NT2/D1 (cell line): ENCODE measurements at regions not wholly inside any gene's neighbourhood (a gene's known extent, or its start where the extent isn't known, plus 50 kb on each side); places are given as distances from the start of the nearest gene placed in this dataset.
A peak's percentile ranks its signal among the peaks of the same experiment; 100 is the strongest.
"Not testable (repeated sequence)": the region's sequence is repeated elsewhere in the genome, so short reads cannot be mapped to it uniquely, and the experiment has no call there.

Experiments used
- DNase-seq: peaks from one replicate; pipeline ENCODE4 v3.0.0-alpha.2; 2011; ENCODE audit warnings: low read depth, low spot score
- H3K27me3 ChIP-seq: 2 replicates; pipeline ENCODE4 v1.6.0; 2011; ENCODE audit warnings: mild to moderate bottlenecking; ENCODE audit not compliant: insufficient read length, insufficient read depth
- H3K36me3 ChIP-seq: 2 replicates; pipeline ENCODE4 v1.6.1; 2011; ENCODE audit warnings: mild to moderate bottlenecking, low read length, mixed read lengths; ENCODE audit not compliant: insufficient read depth, insufficient read length
- H3K4me1 ChIP-seq: 2 replicates; pipeline ENCODE4 v1.5.1; 2011; ENCODE audit not compliant: insufficient read depth, insufficient read length
- H3K4me3 ChIP-seq: 2 replicates; pipeline ENCODE4 v1.5.1; 2011; ENCODE audit warnings: low read depth; ENCODE audit not compliant: insufficient read length
- H3K9ac ChIP-seq: 2 replicates; pipeline ENCODE4 v1.6.0; 2011; ENCODE audit warnings: low read depth; ENCODE audit not compliant: insufficient read length
- H3K9me3 ChIP-seq: 2 replicates; pipeline ENCODE4 v1.5.1; 2011; ENCODE audit warnings: mild to moderate bottlenecking, low read length; ENCODE audit not compliant: insufficient read depth
- SUZ12 ChIP-seq: IDR thresholded peaks from 2 replicates; pipeline ENCODE4 v1.6.1; 2011; ENCODE audit not compliant: insufficient read length, insufficient read depth; ENCODE audit errors: extremely low read depth
- YY1 ChIP-seq: IDR thresholded peaks from 2 replicates; pipeline ENCODE4 v1.6.1; 2011; ENCODE audit not compliant: insufficient read length, insufficient read depth
- ZNF274 ChIP-seq: IDR thresholded peaks from 2 replicates; pipeline ENCODE4 v1.6.1; 2011; ENCODE audit warnings: mild to moderate bottlenecking, low read depth, low read length

DNA sequence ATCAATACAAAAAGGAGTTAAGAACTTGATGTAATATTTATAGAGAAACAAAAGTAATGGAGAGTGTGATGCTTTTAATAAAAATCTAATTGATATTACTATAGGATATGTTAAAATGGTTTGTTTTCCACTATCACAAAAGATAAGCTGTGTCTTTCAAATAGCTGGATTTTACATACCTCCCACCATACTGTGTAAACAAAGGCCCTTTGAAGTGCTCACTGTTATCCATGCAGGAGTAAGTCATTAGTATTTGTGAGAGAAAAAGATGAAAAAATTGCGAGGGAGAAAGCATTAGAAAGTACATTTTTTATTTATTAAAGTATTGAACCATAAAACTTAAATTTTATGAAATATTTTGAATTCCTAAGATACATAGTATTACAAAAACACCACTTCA is 733.0 kb downstream of the GRIK2 start:
- no peak for DNase-seq
- TF ChIP-seq YY1: no peak
- no peak for TF ChIP-seq SUZ12
- TF ChIP-seq ZNF274: no peak
- H3K36me3 ChIP-seq: no peaks in the 10 kb centered on the region
- no peaks in the 10 kb centered on the region for H3K27me3 ChIP-seq
- H3K4me1 ChIP-seq: no peaks in the 10 kb centered on the region
- no peak overlapping the region for H3K9ac ChIP-seq
- no peak overlapping the region for H3K4me3 ChIP-seq
- no peaks in the 10 kb centered on the region for H3K9me3 ChIP-seq

DNA sequence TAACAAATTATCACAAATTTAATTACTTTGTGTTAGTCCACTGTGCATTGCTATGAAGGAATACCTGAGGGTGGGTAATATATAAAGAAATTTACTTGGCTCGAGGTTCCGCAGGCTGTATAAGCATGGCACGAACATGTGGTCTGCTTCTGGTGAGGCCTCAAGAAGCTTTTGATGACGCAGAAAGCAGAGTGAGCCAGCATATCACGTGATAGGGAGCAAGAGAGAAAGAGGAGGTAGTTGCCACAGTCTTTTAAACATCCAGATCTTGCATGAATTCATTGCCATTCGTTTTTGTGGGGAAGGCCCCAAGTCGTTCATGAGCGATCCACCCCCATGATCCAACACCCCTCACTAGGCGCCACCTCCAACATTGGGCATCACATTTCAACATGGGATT is 733.7 kb downstream of the GRIK2 start:
- no peak overlapping the region for H3K9ac ChIP-seq
- H3K36me3 ChIP-seq: no peaks in the 10 kb centered on the region
- H3K9me3 ChIP-seq: no peaks in the 10 kb centered on the region
- TF ChIP-seq SUZ12: no peak
- no peak for TF ChIP-seq ZNF274
- TF ChIP-seq YY1: no peak
- no peak overlapping the region for H3K4me3 ChIP-seq
- H3K27me3 ChIP-seq: no peaks in the 10 kb centered on the region
- H3K4me1 ChIP-seq: no peaks in the 10 kb centered on the region
- DNase-seq: no peak

DNA sequence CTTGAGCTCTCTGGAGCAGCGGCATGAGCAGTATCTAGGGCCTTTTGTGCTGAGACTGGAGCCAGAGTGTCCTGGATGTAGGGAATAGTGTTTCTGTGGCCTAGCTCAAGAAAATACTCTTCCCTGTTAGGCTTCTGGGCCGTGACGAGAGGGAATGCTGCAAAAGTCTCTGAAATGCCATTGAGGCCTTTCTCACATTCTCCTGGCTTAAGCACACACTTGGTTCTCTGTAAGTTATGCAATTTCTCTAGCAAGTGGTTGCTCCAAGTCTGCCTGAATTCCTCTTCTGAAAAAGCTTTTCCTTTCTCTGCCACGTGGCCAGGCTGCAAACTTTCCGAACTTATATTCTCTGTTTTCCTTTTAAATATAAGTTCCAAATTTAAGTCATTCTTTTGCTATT is 744.4 kb downstream of the GRIK2 start:
- DNase-seq: no peak
- peaks cover 8% of the 10 kb centered on the region; the same call in 1 of the 2 replicates for H3K9me3 ChIP-seq
- TF ChIP-seq SUZ12 (no peak), ZNF274 (no peak), YY1 (no peak)
- H3K9ac ChIP-seq: no peak overlapping the region
- no peaks in the 10 kb centered on the region for H3K36me3 ChIP-seq
- no peaks in the 10 kb centered on the region for H3K4me1 ChIP-seq
- no peaks in the 10 kb centered on the region for H3K27me3 ChIP-seq
- no peak overlapping the region for H3K4me3 ChIP-seq

DNA sequence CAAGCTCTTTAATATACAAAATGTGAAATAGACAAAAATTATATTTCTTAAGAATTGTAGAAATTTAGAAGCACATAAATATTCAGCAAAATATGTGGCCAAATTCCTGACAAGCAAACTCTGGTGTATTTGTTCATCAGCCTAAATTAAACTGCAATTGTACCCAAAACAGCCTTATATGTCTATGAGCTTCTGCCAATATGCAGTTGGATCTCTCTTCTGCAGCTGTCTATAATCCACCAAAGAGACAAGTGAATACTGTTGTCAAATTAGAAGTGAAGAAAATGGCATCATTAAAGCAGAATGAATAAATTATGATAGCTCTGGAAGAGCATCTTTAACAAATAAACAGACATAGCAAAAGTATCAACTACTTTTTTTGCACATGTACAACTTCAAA is 755.7 kb downstream of the GRIK2 start:
- H3K36me3 ChIP-seq: no peaks in the 10 kb centered on the region
- DNase-seq: no peak
- H3K4me3 ChIP-seq: no peak overlapping the region
- no peak overlapping the region for H3K9ac ChIP-seq
- TF ChIP-seq SUZ12 (no peak), YY1 (no peak)
- H3K27me3 ChIP-seq: no peaks in the 10 kb centered on the region
- H3K4me1 ChIP-seq: no peaks in the 10 kb centered on the region
- no peaks in the 10 kb centered on the region; the same call in 1 of the 2 replicates for H3K9me3 ChIP-seq

DNA sequence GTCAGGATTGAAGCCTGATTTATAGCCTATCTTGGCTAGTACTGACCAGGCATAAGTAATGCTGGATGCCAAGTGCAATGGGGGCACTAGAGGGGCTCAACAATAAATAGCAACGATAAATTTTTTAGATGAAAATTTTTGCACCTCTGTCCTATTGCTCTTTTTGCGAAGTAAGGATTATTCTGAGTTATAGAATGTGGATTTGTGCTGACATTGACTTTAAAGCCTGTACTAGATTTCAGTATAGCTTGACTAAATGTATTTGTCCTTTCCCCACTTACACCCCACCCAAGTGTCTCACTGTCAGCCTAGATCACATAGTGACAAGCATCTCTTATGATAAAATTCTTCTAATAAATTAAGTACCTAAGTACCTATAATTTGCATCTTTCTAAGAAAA is 757.0 kb downstream of the GRIK2 start:
- TF ChIP-seq SUZ12 (no peak), ZNF274 (no peak), YY1 (no peak)
- no peaks in the 10 kb centered on the region for H3K4me1 ChIP-seq
- no peaks in the 10 kb centered on the region for H3K27me3 ChIP-seq
- H3K9ac ChIP-seq: no peak overlapping the region
- no peak for DNase-seq
- H3K9me3 ChIP-seq: no peaks in the 10 kb centered on the region; the same call in 1 of the 2 replicates
- no peaks in the 10 kb centered on the region for H3K36me3 ChIP-seq
- no peak overlapping the region for H3K4me3 ChIP-seq

DNA sequence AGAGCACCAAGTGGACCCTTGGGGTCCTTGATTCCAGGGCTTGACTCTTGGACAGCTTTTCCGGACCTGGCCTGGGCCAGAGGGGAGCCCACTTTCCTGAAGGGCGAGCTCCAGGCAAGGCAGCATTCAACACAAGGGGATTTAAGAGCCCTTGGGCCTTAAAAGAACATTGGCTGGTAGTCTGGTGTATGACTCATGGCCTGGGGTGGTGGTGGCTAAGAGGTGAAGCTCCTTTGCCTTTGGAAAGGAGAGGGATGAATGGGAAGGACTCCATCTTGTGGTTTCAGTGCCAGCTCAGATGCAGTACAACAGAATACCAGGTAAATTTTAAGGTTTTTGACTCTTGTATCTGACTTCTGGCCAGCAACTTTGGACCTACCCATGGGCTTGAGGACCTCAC is 760.7 kb downstream of the GRIK2 start:
- no peak overlapping the region for H3K9ac ChIP-seq
- DNase-seq: no peak
- no peaks in the 10 kb centered on the region for H3K4me1 ChIP-seq
- H3K27me3 ChIP-seq: no peaks in the 10 kb centered on the region
- TF ChIP-seq ZNF274 (no peak), SUZ12 (no peak), YY1 (no peak)
- no peaks in the 10 kb centered on the region for H3K36me3 ChIP-seq
- no peaks in the 10 kb centered on the region for H3K9me3 ChIP-seq
- H3K4me3 ChIP-seq: no peak overlapping the region

DNA sequence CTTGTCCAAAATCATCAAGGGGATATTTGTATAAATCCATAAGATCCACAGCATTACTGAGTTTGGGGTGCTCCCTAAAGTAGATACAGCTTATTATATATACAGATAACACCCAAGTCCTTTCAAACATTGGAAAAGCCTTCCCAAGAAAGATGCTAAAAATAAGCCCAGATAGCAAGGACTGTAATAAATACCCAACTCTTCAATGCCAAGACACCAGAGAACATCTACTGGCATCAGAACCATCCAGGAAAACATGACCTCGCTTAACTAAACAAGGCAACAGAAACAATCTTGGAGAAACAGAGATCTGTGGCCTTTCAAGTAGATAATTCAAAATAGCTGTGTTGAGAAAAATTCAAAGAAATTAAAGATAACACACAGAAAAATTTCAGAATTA is 761.4 kb downstream of the GRIK2 start:
- Histone ChIP-seq H3K4me3 (no peak overlapping the region), H3K9ac (no peak overlapping the region), H3K4me1 (no peaks in the 10 kb centered on the region), H3K27me3 (no peaks in the 10 kb centered on the region), H3K9me3 (no peaks in the 10 kb centered on the region), H3K36me3 (no peaks in the 10 kb centered on the region)
- DNase-seq: no peak
- TF ChIP-seq SUZ12 (no peak), ZNF274 (no peak)

DNA sequence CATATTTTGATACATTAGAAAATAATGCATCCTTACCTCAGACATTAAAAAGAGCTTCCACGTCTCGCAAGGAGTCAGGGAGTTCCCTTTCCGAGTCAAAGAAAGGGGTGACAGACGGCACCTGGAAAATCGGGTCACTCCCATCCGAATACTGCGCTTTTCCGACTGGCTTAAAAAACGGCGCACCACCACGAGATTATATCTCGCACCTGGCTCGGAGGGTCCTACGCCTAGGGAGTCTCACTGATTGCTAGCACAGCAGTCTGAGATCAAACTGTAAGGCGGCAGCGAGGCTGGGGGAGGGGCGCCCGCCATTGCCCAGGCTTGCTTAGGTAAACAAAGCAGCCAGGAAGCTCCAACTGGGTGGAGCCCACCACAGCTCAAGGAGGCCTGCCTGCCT is 776.3 kb downstream of the GRIK2 start:
- Histone ChIP-seq H3K9ac (peak overlapping the region; percentile 61), H3K4me3 (peak overlapping the region; percentile 27)
- H3K36me3 ChIP-seq, H3K27me3 ChIP-seq, H3K9me3 ChIP-seq, H3K4me1 ChIP-seq: not testable (repeated sequence)
- DNase-seq: peak; percentile 1
